PC-9 (cell line): ENCODE measurements at regions not wholly inside any gene's neighbourhood (a gene's known extent, or its start where the extent isn't known, plus 50 kb on each side); places are given as distances from the start of the nearest gene placed in this dataset.

Source experiments
- EZH2 ChIP-seq: fragments of 200-600 bp; sonication (generic); IDR thresholded peaks from 2 replicates; pipeline ENCODE4 v1.8.0; 2017; ENCODE audit warnings: antibody characterized with exemption, low read depth
- TF ChIP-seq, protein P1 (sequence below): fragments of 200-600 bp; sonication (generic); conservative IDR thresholded peaks from 2 replicates; pipeline ENCODE4 v1.6.1; 2017; ENCODE audit warnings: mixed run types, antibody characterized with exemption, mild to moderate bottlenecking, moderate library complexity

GRCh38 chr9:109973336-109973735 lies 193.3 kb downstream of the PALM2AKAP2 start:
- TF ChIP-seq, protein P1, sequence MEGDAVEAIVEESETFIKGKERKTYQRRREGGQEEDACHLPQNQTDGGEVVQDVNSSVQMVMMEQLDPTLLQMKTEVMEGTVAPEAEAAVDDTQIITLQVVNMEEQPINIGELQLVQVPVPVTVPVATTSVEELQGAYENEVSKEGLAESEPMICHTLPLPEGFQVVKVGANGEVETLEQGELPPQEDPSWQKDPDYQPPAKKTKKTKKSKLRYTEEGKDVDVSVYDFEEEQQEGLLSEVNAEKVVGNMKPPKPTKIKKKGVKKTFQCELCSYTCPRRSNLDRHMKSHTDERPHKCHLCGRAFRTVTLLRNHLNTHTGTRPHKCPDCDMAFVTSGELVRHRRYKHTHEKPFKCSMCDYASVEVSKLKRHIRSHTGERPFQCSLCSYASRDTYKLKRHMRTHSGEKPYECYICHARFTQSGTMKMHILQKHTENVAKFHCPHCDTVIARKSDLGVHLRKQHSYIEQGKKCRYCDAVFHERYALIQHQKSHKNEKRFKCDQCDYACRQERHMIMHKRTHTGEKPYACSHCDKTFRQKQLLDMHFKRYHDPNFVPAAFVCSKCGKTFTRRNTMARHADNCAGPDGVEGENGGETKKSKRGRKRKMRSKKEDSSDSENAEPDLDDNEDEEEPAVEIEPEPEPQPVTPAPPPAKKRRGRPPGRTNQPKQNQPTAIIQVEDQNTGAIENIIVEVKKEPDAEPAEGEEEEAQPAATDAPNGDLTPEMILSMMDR = no peak
- TF ChIP-seq EZH2 = no peak
